ENCODE measurements at regions not wholly inside any gene's neighbourhood (a gene's known extent, or its start where the extent isn't known, plus 50 kb on each side); places are given as distances from the start of the nearest gene placed in this dataset.

GRCh38 chr3:72384602-72385001 lies 463.6 kb downstream of the SHQ1 start:
- no peak for TF ChIP-seq CTCF (IDR thresholded peaks at IDR 0.05; ENCODE audit: control insufficient read depth, insufficient read depth, low read depth, low read length, missing control alignments)
- H3K4me3 ChIP-seq (ENCODE audit: control insufficient read depth, low read depth, low read length), result no peak overlapping the region
- no peak for DNase-seq (ENCODE audit: low read depth)

DNA sequence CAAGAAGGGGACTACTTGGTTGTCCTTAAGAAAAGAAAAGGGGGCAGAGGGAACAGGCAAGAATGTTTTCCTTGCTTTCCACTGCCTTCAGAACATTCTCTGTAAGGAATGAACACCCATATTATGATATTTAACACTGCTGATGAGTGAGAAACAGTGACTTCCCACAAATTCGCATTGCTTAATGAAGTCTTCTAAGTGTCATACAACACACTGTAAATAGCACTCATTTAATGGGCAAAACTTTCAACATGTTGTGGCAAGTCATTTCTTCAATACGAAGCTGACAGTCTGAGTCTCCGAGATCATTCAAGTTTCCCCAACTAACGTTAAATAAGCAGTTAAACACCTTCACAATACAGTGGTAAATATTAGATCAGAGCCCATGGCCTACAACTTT lies 464.4 kb downstream of the SHQ1 start:
- TF ChIP-seq CTCF (IDR thresholded peaks at IDR 0.05; ENCODE audit: control insufficient read depth, insufficient read depth, low read depth, low read length, missing control alignments), result no peak
- no peak for DNase-seq (ENCODE audit: low read depth)
- no peak overlapping the region for H3K4me3 ChIP-seq (ENCODE audit: control insufficient read depth, low read depth, low read length)

DNA sequence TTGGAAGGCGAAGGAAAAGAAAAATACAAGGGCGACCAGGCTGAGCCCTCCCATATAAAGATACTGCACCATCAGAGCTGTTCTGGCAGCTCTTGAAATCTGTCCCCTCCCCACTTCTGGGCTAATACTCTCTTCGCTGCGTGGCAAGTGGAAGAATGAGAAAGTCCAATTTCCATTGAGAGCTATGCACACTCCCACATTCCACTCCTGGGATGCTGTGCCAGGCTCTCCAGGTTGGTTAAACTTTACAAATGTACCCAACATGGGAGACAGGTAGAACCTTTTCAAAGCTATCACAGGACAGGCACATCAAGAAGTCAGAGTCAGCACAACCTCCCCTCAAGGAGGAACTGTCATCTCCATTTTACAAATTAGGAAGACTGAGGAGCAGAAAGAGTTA lies 465.0 kb downstream of the SHQ1 start:
- DNase-seq (ENCODE audit: low read depth), result no peak
- no peak overlapping the region for H3K4me3 ChIP-seq (ENCODE audit: control insufficient read depth, low read depth, low read length)
- TF ChIP-seq CTCF (IDR thresholded peaks at IDR 0.05; ENCODE audit: control insufficient read depth, insufficient read depth, low read depth, low read length, missing control alignments), result no peak

DNA sequence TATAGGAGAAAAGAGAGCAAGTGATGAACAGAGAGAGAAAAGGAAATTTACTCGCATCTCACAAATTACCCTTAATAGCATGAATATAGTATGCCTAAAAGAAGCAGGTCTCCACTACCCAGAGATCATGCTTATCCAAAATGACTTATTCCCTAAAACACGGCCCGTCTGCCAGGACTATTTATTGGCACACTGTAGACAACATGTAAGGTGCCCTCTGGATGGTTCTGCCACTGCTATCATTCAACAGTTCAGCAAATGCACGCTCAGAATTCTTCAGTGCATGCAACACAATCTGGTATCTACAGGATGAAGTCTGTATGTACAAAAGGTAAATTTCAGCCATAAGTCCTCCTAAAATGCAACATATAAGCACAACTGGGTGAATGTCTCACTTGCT lies 465.8 kb downstream of the SHQ1 start:
- no peak for DNase-seq (ENCODE audit: low read depth)
- no peak for TF ChIP-seq CTCF (IDR thresholded peaks at IDR 0.05; ENCODE audit: control insufficient read depth, insufficient read depth, low read depth, low read length, missing control alignments)
- H3K4me3 ChIP-seq (ENCODE audit: control insufficient read depth, low read depth, low read length), result no peak overlapping the region

DNA sequence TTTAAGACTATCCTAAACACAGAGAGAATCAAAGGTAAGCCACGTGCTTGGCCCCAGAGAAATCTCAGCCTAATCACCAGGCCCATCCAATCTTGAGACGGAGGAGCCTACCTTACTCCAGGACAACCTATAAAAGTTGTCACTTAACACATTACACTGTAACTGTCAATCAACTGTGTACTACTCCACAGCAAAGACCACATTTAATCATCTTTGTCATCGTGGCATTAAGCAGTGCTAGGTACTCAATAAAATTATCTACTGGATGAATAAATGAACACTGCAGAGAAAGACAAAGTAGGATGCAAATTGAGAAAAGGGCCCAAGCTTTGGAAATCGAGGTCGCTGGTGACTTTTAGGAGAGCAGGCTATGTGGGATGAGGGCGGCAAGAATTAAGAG lies 466.7 kb downstream of the SHQ1 start:
- no peak for DNase-seq (ENCODE audit: low read depth)
- TF ChIP-seq CTCF (IDR thresholded peaks at IDR 0.05; ENCODE audit: control insufficient read depth, insufficient read depth, low read depth, low read length, missing control alignments), result no peak
- H3K4me3 ChIP-seq (ENCODE audit: control insufficient read depth, low read depth, low read length), result no peak overlapping the region

DNA sequence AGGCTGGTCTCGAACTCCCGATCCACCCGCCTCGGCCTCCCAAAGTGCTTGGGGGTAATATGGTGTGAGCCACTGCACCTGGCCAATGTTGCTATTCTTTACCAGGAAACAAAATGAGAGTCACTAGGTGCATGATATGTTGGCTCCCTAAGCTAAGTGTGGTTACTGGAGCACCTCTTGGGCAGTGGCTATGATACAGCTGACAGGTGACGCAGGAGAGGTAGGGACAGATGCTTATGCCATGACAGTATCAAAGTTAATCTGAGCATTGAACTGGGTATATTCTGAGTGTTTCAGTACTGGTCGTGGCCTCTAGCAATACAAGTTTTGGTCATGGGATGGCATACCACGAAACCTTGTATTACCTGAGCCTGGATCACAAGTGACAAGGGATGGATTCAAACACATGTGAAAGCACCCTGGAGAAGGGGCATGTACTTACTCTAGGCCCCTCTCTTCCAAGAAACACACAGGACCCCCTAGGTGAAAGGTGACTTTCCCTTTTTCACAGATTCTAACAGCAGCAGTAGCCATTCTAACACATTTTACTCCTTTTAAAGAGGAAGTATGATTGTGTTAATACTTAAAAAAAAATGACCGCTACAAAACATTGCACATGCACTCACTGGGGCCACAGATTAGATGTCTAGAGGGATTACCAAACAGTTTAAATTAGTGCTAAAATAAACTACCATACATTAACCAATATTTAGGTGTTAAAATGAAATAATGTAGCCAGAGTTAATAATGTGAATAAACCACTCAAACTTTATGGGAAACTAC lies 467.3 kb downstream of the SHQ1 start:
- no peak overlapping the region for H3K4me3 ChIP-seq (ENCODE audit: control insufficient read depth, low read depth, low read length)
- no peak for DNase-seq (ENCODE audit: low read depth)
- TF ChIP-seq CTCF (IDR thresholded peaks at IDR 0.05; ENCODE audit: control insufficient read depth, insufficient read depth, low read depth, low read length, missing control alignments), result no peak

Measured in AG09309 (cell line).